ENCODE measurements at regions not wholly inside any gene's neighbourhood (a gene's known extent, or its start where the extent isn't known, plus 50 kb on each side); places are given as distances from the start of the nearest gene placed in this dataset.

DNA sequence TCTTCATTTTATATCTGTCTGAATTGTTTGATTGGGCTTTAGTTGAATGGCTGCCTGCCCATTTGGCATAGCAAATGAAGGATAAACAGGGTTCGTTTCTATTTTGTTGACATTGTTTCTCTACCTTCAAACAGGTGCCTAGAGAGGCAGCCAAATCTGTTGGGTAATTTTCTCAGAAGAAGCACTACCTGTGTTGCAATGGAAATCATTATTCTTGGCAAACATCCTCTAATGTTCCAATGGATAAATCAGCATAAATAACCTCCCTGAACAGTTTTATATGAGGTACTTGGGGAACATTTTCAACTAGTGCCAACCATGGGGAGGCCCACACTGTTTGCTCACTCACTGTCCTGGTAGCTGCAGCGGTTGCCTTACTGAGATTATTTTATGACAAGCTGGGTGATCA is 64.4 kb upstream of the PLPP4 start:
- H2AFZ ChIP-seq (ENCODE audit: low read depth, low read length) = no peak overlapping the region
- no peak overlapping the region for H3K4me3 ChIP-seq
- no TSS peak for BruUV-seq (replicated peaks)
- H3K27ac ChIP-seq (ENCODE audit: extremely low read depth, low read depth, low read length) = no peak overlapping the region
- no peaks in the 10 kb centered on the region for H3K9me1 ChIP-seq (ENCODE audit: control insufficient read depth, insufficient read depth, low read length)
- CTCF ChIA-PET (ENCODE audit: low intra/inter-chr PET ratio) = no interaction called here
- no peak for DNase-seq (ENCODE audit: extremely low read depth in 1 of 4, low spot score in 3 of 4)
- no peaks in the 10 kb centered on the region for H4K20me1 ChIP-seq (replicated peaks; ENCODE audit: control insufficient read depth, insufficient read depth, low read length)
- H3K4me2 ChIP-seq (ENCODE audit: insufficient read depth, low read length) = no peak overlapping the region
- intact Hi-C loops (cut with micrococcal nuclease) = no loop called here
- in situ Hi-C loops (cut with MboI) = no loop called here
- no peaks in the 10 kb centered on the region for H3K79me2 ChIP-seq (ENCODE audit: control insufficient read depth, insufficient read depth, low read length)
- ATAC-seq = no peak
- 0% methylated on average over 2 of the region's 2 CpGs for WGBS (ENCODE audit: insufficient coverage, low coverage, missing lambda C conversion rate)
- H3K9me3 ChIP-seq (replicated peaks; ENCODE audit: control insufficient read depth, insufficient read depth, low read depth, low read length) = no peaks in the 10 kb centered on the region
- no peaks in the 10 kb centered on the region for H3K4me1 ChIP-seq (replicated peaks in 1 of 2; ENCODE audit: control insufficient read depth in 2 of 2, insufficient read depth in 2 of 2, low read length in 2 of 2)
- no peaks in the 10 kb centered on the region for H3K27me3 ChIP-seq (ENCODE audit: control insufficient read depth in 2 of 2, insufficient read depth in 2 of 2, low read length in 2 of 2)
- FAIRE-seq = no peak
- POLR2A ChIA-PET = no interaction called here
- no peaks in the 10 kb centered on the region for H3K36me3 ChIP-seq (ENCODE audit: control insufficient read depth, insufficient read depth, low read length)
- no peak overlapping the region for H3K9ac ChIP-seq (ENCODE audit: insufficient read depth in 1 of 2, low read depth in 2 of 2, low read length in 2 of 2)
- TF ChIP-seq POLR2G (IDR thresholded peaks at IDR 0.05; ENCODE audit: low read depth, low read length) (no peak), RBBP5 (IDR thresholded peaks at IDR 0.05; ENCODE audit: borderline replicate concordance, insufficient read depth, low read length, poor library complexity, severe bottlenecking) (no peak), CGGBP1 (CRISPR knock-in tag; IDR thresholded peaks at IDR 0.05) (no peak), XRCC4 (IDR thresholded peaks at IDR 0.05; ENCODE audit: extremely low read depth, insufficient read depth, insufficient read length) (no peak), CTCFL (IDR thresholded peaks at IDR 0.05; ENCODE audit: borderline replicate concordance, insufficient read depth, low read depth, low read length, poor library complexity, severe bottlenecking) (no peak), AFF1 (IDR thresholded peaks at IDR 0.05; ENCODE audit: low read depth in 1 of 2, partially characterized antibody in 2 of 2) (no peak), PHTF2 (CRISPR knock-in tag; IDR thresholded peaks at IDR 0.05) (no peak), ZKSCAN3 (CRISPR knock-in tag; IDR thresholded peaks at IDR 0.05) (no peak)
- TF ChIP-seq, protein P1, sequence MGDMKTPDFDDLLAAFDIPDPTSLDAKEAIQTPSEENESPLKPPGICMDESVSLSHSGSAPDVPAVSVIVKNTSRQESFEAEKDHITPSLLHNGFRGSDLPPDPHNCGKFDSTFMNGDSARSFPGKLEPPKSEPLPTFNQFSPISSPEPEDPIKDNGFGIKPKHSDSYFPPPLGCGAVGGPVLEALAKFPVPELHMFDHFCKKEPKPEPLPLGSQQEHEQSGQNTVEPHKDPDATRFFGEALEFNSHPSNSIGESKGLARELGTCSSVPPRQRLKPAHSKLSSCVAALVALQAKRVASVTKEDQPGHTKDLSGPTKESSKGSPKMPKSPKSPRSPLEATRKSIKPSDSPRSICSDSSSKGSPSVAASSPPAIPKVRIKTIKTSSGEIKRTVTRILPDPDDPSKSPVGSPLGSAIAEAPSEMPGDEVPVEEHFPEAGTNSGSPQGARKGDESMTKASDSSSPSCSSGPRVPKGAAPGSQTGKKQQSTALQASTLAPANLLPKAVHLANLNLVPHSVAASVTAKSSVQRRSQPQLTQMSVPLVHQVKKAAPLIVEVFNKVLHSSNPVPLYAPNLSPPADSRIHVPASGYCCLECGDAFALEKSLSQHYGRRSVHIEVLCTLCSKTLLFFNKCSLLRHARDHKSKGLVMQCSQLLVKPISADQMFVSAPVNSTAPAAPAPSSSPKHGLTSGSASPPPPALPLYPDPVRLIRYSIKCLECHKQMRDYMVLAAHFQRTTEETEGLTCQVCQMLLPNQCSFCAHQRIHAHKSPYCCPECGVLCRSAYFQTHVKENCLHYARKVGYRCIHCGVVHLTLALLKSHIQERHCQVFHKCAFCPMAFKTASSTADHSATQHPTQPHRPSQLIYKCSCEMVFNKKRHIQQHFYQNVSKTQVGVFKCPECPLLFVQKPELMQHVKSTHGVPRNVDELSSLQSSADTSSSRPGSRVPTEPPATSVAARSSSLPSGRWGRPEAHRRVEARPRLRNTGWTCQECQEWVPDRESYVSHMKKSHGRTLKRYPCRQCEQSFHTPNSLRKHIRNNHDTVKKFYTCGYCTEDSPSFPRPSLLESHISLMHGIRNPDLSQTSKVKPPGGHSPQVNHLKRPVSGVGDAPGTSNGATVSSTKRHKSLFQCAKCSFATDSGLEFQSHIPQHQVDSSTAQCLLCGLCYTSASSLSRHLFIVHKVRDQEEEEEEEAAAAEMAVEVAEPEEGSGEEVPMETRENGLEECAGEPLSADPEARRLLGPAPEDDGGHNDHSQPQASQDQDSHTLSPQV (IDR thresholded peaks at IDR 0.05) = no peak
- TF ChIP-seq, protein P2, sequence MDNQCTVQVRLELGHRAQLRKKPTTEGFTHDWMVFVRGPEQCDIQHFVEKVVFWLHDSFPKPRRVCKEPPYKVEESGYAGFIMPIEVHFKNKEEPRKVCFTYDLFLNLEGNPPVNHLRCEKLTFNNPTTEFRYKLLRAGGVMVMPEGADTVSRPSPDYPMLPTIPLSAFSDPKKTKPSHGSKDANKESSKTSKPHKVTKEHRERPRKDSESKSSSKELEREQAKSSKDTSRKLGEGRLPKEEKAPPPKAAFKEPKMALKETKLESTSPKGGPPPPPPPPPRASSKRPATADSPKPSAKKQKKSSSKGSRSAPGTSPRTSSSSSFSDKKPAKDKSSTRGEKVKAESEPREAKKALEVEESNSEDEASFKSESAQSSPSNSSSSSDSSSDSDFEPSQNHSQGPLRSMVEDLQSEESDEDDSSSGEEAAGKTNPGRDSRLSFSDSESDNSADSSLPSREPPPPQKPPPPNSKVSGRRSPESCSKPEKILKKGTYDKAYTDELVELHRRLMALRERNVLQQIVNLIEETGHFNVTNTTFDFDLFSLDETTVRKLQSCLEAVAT (IDR thresholded peaks at IDR 0.05) = no peak
